IPS DF 6.9 (cell line): ENCODE measurements at regions not wholly inside any gene's neighbourhood (a gene's known extent, or its start where the extent isn't known, plus 50 kb on each side); places are given as distances from the start of the nearest gene placed in this dataset.

Experiments
- DNase-seq: peaks from one replicate; pipeline ENCODE4 v3.0.0-alpha.2; 2013; ENCODE audit warnings: low read depth, low spot score
- H3K27ac ChIP-seq: one replicate; pipeline ENCODE4 v1.5.1; 2013; ENCODE audit warnings: low read length, control low read depth
- H3K27me3 ChIP-seq: 2 replicates; pipeline ENCODE4 v1.6.1; 2013; ENCODE audit warnings: mild to moderate bottlenecking, low read length; ENCODE audit not compliant: control insufficient read depth, insufficient read depth
- H3K36me3 ChIP-seq: 2 replicates; pipeline ENCODE4 v1.6.1; 2013; ENCODE audit warnings: low read length; ENCODE audit not compliant: control insufficient read depth, insufficient read depth
- H3K4me1 ChIP-seq: 2 replicates; pipeline ENCODE4 v1.6.1; 2013; ENCODE audit warnings: low read length; ENCODE audit not compliant: control insufficient read depth, insufficient read depth
- H3K4me3 ChIP-seq: 2 replicates; pipeline ENCODE4 v1.5.1; 2013; ENCODE audit warnings: mild to moderate bottlenecking, low read length
- H3K9me3 ChIP-seq: 2 replicates; pipeline ENCODE4 v1.6.1; 2013; ENCODE audit warnings: low read length, inconsistent platforms; ENCODE audit not compliant: control insufficient read depth, insufficient read depth
- WGBS: extraction: QIAGEN DNeasy Blood & Tissue Kit; methylation state at CpG from one replicate; pipeline ENCODE4 v1.1.7; 2013; ENCODE audit warnings: mixed read lengths, missing lambda C conversion rate; ENCODE audit not compliant: insufficient read length, insufficient coverage; 5-methylcytosine and 5-hydroxymethylcytosine counted together

DNA sequence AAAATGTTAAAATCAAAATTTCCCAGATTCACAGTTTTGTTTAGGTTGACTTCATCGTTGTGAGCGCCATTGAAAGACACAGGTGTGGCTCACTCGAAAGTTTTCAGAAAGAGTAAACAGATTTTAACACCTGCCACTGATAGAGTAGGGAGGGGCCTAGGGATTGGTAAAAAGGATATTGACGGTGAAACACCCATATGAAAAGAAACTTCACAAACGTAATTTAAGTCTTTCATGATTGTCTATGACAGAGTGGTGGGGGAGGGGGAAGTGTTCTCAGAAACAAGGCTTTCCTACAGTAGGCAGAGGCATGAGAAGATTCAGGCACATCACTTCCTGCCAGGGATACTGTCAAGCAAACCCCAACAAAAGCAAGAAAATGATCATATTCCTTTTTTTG is 101.4 kb downstream of the PERP start:
- DNase-seq: no peak
- no peak overlapping the region for H3K27ac ChIP-seq
- no peaks in the 10 kb centered on the region for H3K27me3 ChIP-seq
- H3K4me3 ChIP-seq: no peak overlapping the region
- no peaks in the 10 kb centered on the region; the same call in 1 of the 2 replicates for H3K4me1 ChIP-seq
- WGBS: no CpG with 5 or more reads among the region's 5 CpGs
- no peaks in the 10 kb centered on the region for H3K9me3 ChIP-seq
- no peaks in the 10 kb centered on the region for H3K36me3 ChIP-seq

DNA sequence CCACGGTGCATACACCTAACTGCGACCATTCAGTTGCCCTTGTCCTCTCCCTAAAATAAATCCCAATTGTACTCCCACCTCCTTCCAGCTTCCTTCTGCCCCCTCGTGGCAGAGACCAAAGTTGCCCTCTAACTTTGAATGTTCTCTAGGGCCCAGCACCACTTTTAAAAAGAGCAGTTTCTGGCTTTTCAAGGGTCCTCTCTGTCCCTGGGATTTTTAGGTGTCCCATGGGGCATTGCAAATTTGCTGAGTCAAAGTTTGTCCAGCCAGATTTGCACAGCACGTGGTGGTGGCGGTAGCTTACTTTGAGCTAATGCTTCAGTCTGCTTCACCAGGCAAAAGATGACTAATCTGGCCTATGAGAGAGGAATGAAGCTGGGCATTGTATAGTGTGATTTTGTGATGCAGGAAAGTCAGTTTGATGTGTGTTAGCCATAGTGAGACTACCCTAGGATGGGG is 100.2 kb downstream of the PERP start:
- Histone ChIP-seq H3K27me3 (no peaks in the 10 kb centered on the region), H3K27ac (no peak overlapping the region), H3K9me3 (no peaks in the 10 kb centered on the region), H3K36me3 (no peaks in the 10 kb centered on the region), H3K4me3 (no peak overlapping the region), H3K4me1 (no peaks in the 10 kb centered on the region; the same call in 1 of the 2 replicates)
- no CpG with 5 or more reads among the region's 5 CpGs for WGBS
- peak; percentile 31 for DNase-seq

DNA sequence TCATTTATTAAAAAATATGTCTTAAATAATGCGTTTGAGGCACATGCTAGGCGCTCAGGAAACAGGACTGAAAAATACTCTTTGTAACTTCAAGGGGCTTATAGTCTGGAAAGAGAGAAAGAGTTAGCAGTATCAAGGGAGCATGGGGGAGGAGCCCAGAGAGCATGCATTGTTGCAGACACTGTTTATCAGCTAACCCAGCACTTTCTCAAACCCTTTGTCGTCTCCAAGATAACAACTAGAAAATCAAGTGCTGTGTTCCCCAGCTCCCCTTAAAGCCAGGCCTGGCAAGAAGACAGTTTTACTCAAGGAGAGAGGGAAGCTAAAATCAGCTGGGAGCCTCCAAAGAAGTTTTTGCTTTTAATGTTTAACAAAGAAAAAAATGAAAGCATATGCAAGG is 98.4 kb downstream of the PERP start:
- H3K4me3 ChIP-seq: no peak overlapping the region
- no CpG with 5 or more reads among the region's 3 CpGs for WGBS
- DNase-seq: no peak
- no peaks in the 10 kb centered on the region for H3K9me3 ChIP-seq
- no peaks in the 10 kb centered on the region for H3K27me3 ChIP-seq
- H3K27ac ChIP-seq: no peak overlapping the region
- H3K4me1 ChIP-seq: no peaks in the 10 kb centered on the region; the same call in 1 of the 2 replicates
- no peaks in the 10 kb centered on the region for H3K36me3 ChIP-seq

DNA sequence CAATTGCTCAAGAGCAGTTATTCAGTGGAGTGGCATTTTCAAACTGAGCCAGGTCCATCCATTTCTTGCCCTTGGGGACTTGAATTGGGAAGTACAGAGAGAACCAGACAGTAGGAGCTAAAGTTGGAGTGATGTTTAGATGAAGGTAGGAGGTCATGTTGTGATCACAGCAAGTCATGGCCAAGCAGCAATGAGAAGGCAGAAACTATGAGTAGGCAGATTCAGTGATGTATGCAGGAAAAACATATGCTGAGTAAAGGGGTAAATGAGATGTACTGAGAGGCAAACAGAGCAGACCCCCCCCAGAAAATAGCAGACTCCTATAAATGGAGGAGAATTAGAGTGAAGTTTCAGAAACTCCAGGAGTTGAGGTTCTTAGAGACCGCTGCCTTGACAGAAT is 95.8 kb downstream of the PERP start:
- no peaks in the 10 kb centered on the region for H3K27me3 ChIP-seq
- H3K9me3 ChIP-seq: no peaks in the 10 kb centered on the region
- no peaks in the 10 kb centered on the region for H3K4me1 ChIP-seq
- no CpG with 5 or more reads among the region's 1 CpG for WGBS
- DNase-seq: no peak
- H3K36me3 ChIP-seq: no peaks in the 10 kb centered on the region
- no peak overlapping the region for H3K4me3 ChIP-seq
- H3K27ac ChIP-seq: no peak overlapping the region

DNA sequence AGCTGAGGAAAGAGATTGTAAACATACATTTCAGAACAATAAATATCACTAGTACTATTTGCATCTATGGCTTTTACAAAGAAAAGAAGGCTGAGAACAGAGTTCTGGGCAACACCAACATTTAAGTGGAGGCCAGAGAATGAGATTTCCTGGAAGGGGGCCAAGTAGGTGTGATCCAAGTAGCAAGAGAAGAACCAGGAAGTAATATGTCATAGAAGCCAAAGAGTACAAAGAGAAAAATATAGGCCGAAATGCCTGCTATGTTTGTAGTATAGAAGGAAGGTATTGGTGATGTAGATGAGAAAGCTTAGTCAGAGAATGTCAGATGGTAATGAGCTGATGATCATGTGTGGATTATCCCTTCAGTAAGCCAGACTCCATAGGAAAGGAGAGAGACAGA is 94.5 kb downstream of the PERP start:
- Histone ChIP-seq H3K27me3 (no peaks in the 10 kb centered on the region), H3K36me3 (no peaks in the 10 kb centered on the region), H3K27ac (no peak overlapping the region), H3K4me3 (no peak overlapping the region), H3K4me1 (no peaks in the 10 kb centered on the region), H3K9me3 (no peaks in the 10 kb centered on the region)
- no CpG with 5 or more reads among the region's 1 CpG for WGBS
- no peak for DNase-seq

DNA sequence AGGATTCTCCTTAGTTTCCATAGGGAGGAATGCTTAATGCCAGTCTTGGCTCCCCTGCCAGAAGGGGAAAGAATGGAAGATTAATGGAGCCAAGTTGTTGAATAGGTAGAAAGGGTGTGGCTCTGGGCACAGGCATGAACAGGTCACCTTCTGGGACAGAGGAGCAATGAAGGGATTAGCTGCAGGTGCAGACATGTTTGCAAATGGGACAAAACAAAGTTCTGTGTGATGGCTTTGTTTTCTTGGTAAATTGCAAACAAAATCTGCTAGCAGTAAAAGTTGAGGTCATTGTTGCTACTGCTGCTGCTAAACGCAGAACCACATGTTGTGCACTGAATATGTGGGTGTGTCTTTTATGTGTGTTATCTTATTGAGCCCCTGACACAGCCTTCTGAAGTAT is 93.3 kb downstream of the PERP start:
- no peaks in the 10 kb centered on the region for H3K4me1 ChIP-seq
- no peaks in the 10 kb centered on the region for H3K36me3 ChIP-seq
- H3K27me3 ChIP-seq: no peaks in the 10 kb centered on the region
- H3K4me3 ChIP-seq: no peak overlapping the region
- H3K9me3 ChIP-seq: no peaks in the 10 kb centered on the region
- no CpG with 5 or more reads among the region's 1 CpG for WGBS
- no peak overlapping the region for H3K27ac ChIP-seq
- DNase-seq: no peak

DNA sequence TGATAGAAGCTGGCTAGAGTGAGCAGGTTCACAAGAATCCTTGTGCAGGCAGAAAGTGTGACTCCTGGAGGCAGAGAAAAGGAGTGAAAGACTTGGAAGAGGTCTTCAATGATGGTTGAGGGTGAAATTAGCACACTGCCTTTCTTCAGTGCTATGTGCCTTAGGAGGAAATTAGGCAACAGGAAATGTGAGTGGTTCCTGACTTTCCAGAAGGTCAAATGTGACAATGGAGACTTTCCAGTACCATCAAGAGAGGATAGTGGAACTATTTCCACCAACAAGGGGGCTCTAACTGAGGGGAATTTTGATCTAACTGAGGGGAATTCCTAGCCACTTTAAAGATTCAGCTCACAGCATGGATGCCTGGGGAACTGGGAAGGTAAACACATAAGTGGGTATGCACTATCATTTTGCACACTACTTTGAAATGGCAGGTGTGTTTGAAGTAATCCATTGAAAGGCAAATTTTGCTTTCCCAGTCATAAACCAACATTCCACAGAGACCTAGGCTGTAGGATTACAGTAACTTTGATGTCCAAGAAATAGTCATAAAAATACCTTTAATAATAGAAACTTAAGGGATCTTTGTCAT is 90.0 kb downstream of the PERP start:
- H3K36me3 ChIP-seq: no peaks in the 10 kb centered on the region
- H3K4me3 ChIP-seq: no peak overlapping the region
- H3K4me1 ChIP-seq: no peaks in the 10 kb centered on the region
- no peaks in the 10 kb centered on the region for H3K9me3 ChIP-seq
- H3K27ac ChIP-seq: no peak overlapping the region
- no peaks in the 10 kb centered on the region for H3K27me3 ChIP-seq
- no peak for DNase-seq

DNA sequence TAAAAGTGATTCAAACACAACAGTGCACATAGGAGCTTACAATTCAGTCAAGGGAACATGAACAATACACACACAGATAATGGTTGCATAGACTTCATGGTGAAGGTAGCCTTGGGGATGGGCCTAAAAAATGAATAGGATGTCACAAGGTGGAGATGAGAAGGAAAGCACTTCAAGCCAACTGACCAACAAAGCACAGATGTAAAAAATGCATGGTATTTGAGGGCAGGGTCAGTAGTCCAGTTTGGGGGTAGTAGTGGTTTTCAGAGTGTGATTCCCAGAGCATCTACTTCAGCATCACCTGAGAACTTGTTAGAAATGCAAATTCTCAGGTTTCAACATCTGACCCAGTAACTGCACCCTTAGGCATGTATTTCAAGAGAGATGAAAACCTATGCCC is 88.9 kb downstream of the PERP start:
- no peaks in the 10 kb centered on the region for H3K9me3 ChIP-seq
- no peak overlapping the region for H3K4me3 ChIP-seq
- H3K27me3 ChIP-seq: no peaks in the 10 kb centered on the region
- H3K4me1 ChIP-seq: no peaks in the 10 kb centered on the region
- no peak overlapping the region for H3K27ac ChIP-seq
- DNase-seq: no peak
- H3K36me3 ChIP-seq: no peaks in the 10 kb centered on the region

DNA sequence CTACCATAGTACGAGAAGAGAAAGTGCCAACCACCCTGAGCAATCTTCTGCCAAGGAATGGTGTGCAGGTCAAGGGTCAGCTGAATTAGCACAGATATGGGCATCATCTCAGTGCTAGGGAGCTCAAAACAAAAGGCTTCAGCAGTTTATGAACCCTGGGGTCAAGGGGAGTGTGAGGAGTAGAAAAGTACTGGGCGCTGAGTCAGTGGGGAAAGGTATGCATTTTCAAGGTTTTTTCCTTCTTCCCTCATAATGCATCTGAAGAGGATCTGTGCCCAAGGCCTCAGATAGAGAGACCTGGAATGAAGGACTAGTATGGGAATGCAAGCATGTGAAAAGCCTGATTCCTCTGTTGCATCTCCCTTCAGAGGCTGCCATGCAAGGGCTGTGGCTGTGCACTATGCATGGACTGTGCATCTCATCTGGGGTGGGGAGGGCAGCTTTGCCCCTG is 81.7 kb downstream of the PERP start:
- no peak for DNase-seq
- Histone ChIP-seq H3K4me1 (no peaks in the 10 kb centered on the region), H3K9me3 (no peaks in the 10 kb centered on the region), H3K36me3 (no peaks in the 10 kb centered on the region), H3K27ac (no peak overlapping the region), H3K27me3 (no peaks in the 10 kb centered on the region), H3K4me3 (no peak overlapping the region)
- WGBS: no CpG with 5 or more reads among the region's 2 CpGs

DNA sequence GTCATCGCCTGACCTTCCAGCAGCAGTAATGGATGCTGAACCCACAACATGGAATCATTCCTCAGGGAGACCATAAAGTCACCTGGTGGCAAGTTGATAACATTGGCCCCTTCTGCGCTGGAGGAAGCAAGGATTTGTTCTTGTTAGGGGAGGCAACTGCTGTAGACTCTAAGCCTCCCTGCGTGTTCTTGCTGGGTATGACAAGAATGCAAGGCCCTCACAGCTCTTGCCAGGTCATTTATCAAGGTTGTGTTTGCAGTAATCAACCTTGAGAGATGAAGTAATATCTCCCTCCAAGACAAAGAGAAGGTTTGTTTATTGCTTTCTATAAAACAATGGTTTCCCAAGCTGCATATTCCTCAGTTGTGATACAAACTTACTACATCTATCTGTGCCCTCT is 80.9 kb downstream of the PERP start:
- no peak overlapping the region for H3K4me3 ChIP-seq
- DNase-seq: no peak
- no peaks in the 10 kb centered on the region for H3K4me1 ChIP-seq
- H3K27ac ChIP-seq: no peak overlapping the region
- H3K27me3 ChIP-seq: no peaks in the 10 kb centered on the region
- WGBS: no CpG with 5 or more reads among the region's 3 CpGs
- no peaks in the 10 kb centered on the region for H3K9me3 ChIP-seq
- no peaks in the 10 kb centered on the region for H3K36me3 ChIP-seq

DNA sequence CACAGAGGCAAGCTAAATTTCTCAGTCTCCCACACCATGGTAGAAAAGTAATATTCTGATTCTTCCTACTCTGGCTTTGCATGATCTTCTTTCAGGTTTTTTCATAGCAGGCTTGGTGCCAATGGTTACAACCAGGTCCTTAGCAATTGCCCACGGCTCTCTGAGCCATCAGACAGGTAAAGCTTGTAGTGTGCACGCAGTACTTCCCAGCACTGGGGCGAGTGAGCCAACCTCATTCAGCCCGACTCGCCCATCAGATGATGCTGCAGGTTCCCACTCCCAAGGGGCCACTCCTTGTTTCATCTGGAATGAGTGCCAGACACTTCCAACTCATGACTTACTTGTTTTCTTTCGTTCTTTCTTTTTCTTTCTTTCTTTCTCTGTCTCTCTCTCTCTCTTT is 78.3 kb downstream of the PERP start:
- Histone ChIP-seq H3K9me3 (no peaks in the 10 kb centered on the region), H3K4me1 (no peaks in the 10 kb centered on the region), H3K4me3 (no peak overlapping the region), H3K36me3 (no peaks in the 10 kb centered on the region), H3K27me3 (no peaks in the 10 kb centered on the region), H3K27ac (no peak overlapping the region)
- DNase-seq: no peak
- WGBS: no CpG with 5 or more reads among the region's 6 CpGs
